ENCODE measurements at regions not wholly inside any gene's neighbourhood (a gene's known extent, or its start where the extent isn't known, plus 50 kb on each side); places are given as distances from the start of the nearest gene placed in this dataset.
"Not testable (repeated sequence)": the region's sequence is repeated elsewhere in the genome, so short reads cannot be mapped to it uniquely, and the experiment has no call there.

- no peak for DNase-seq (ENCODE audit: low spot score in 2 of 2)
Measured at GRCh38 chr13:68574053-68574452, 1343.9 kb upstream of the PCDH9 start.

DNA sequence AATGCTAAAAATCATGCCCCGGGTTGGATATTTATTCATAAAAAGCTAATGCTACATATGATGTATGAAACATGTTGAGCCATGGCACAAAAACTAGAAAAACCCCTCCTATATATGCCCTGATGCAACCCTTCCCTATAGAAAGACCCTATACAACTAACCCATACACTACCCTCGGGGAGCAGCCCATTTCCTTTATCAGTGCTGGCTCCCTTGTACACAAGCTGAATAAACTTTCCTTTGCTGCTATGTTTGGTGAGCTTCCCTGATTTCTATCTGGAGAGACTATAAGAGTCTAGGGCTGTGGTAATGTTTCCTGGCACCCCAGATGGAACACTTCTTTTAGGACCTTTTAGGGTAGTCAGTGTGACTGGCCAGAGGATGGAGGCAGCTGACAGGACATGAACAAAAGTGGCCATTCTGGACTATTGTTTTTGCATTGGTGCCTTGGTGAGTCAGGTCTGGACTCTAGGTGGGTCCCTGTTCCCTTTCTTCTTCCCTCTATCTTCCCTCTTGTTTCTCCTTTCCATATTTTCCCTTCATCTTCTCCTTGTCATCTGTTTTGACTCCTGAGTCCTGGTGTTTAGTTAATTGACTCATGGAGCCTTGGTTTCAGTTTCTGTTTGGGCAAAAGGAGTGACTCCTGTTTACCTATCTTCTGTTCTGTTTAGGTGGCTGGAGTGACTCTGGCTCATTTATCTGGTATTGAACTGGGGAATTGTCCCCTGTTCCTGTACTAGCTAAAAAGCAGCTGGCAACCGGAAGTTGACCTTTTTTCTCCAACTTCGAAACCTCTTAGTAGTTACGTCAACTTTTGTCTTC lies 1321.8 kb upstream of the PCDH9 start:
- no peak for DNase-seq (ENCODE audit: low spot score in 2 of 2)
- in situ Hi-C loops (cut with MboI; ENCODE audit: low sequenced_read_pairs), result no loop called here

More at GRCh38 chr13:68574053-68574452, 1343.9 kb upstream of the PCDH9 start:
- no peaks in the 10 kb centered on the region for H3K27me3 ChIP-seq (ENCODE audit: low read depth)
- no peaks in the 10 kb centered on the region for H3K9me3 ChIP-seq
- in situ Hi-C loops (cut with MboI; ENCODE audit: low sequenced_read_pairs), result no loop called here
- no peak overlapping the region for H3K4me3 ChIP-seq
- H3K36me3 ChIP-seq (replicated peaks), result no peaks in the 10 kb centered on the region
- peaks cover 2% of the 10 kb centered on the region for H3K4me1 ChIP-seq

GRCh38 chr13:68550330-68550729 lies 1320.2 kb upstream of the PCDH9 start:
- Histone ChIP-seq H3K27me3 (ENCODE audit: low read depth) (no peaks in the 10 kb centered on the region), H3K9me3 (no peaks in the 10 kb centered on the region), H3K4me1 (no peaks in the 10 kb centered on the region), H3K4me3 (no peak overlapping the region), H3K36me3 (replicated peaks) (no peaks in the 10 kb centered on the region)
- no peak for DNase-seq (ENCODE audit: low spot score in 2 of 2)
- in situ Hi-C loops (cut with MboI; ENCODE audit: low sequenced_read_pairs), result no loop called here

More for the DNA sequence above, 1321.8 kb upstream of the PCDH9 start:
- no peaks in the 10 kb centered on the region for H3K36me3 ChIP-seq (replicated peaks)
- no peaks in the 10 kb centered on the region for H3K4me1 ChIP-seq
- no peaks in the 10 kb centered on the region for H3K9me3 ChIP-seq
- H3K4me3 ChIP-seq, result no peak overlapping the region
- no peaks in the 10 kb centered on the region for H3K27me3 ChIP-seq (ENCODE audit: low read depth)

DNA sequence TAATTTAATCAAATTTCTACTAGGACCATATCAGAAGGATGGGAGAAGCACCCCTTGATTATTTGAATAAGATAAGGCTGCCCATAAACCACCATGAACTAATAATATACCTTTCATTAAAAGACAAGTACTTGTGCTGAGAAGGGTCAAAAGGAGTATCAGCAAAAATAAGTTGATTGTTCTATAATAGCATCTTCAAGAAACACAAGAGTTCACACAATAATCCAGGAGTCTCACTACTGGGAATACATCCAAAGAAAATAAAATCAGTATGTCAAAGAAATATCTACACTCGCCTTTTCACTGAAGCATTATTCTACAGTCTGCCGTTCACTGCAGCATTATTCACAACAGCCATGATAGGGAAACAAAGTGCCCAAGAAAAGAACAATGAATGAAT lies 1310.1 kb upstream of the PCDH9 start:
- in situ Hi-C loops (cut with MboI; ENCODE audit: low sequenced_read_pairs), result no loop called here
- Histone ChIP-seq H3K36me3 (replicated peaks) (no peaks in the 10 kb centered on the region), H3K4me1 (peaks cover 7% of the 10 kb centered on the region; the same call in 1 of the 2 replicates)

DNA sequence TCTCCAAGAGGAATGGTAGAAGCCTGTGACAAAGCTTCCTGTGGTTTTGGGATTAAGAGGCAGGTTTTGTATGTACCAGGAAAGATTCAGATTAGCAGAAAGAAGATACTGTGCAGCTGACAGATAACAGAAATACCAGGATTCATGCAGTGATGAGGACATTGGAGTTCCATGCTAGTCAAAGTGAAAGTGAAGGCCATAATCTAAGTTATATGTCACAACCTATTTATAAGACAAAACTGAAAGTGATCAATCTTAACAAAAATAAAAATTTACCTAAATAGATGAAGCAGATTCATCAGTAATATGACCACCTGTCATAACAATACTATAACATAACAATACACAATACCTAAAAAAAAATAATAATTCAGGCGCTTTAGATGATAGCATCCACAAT lies 1305.2 kb upstream of the PCDH9 start:
- peaks cover 1% of the 10 kb centered on the region; the same call in 1 of the 2 replicates for H3K4me1 ChIP-seq
- no peak overlapping the region for H3K4me3 ChIP-seq
- in situ Hi-C loops (cut with MboI; ENCODE audit: low sequenced_read_pairs), result no loop called here
- no peak for DNase-seq (ENCODE audit: low spot score in 2 of 2)
- no peaks in the 10 kb centered on the region for H3K27me3 ChIP-seq (ENCODE audit: low read depth)
- H3K36me3 ChIP-seq (replicated peaks), result no peaks in the 10 kb centered on the region
- H3K9me3 ChIP-seq, result no peaks in the 10 kb centered on the region

More for the DNA sequence above, 1310.1 kb upstream of the PCDH9 start:
- no peaks in the 10 kb centered on the region for H3K27me3 ChIP-seq (ENCODE audit: low read depth)
- no peak for DNase-seq (ENCODE audit: low spot score in 2 of 2)
- no peak overlapping the region for H3K4me3 ChIP-seq
- H3K9me3 ChIP-seq, result no peaks in the 10 kb centered on the region

DNA sequence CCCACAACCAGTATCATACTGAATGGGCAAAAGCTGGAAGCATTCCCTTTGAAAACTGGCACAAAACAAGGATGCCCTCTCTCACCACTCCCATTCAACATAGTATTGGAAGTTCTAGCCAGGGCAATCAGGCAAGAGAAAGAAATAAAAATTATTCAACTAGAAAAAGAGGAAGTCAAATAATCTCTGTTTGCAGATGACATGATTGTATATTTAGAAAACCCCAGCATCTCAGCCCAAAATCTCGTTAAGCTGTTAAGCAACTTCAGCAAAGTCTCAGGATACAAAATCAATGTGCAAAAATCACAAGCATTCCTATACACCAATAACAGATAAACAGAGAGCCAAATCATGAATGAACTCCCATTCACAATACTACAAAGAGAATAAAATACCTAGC lies 1297.0 kb upstream of the PCDH9 start:
- H3K36me3 ChIP-seq (replicated peaks); H3K27me3 ChIP-seq (ENCODE audit: low read depth); in situ Hi-C loops (cut with MboI; ENCODE audit: low sequenced_read_pairs); DNase-seq (ENCODE audit: low spot score in 2 of 2); H3K9me3 ChIP-seq; H3K4me3 ChIP-seq; H3K4me1 ChIP-seq: not testable (repeated sequence)

DNA sequence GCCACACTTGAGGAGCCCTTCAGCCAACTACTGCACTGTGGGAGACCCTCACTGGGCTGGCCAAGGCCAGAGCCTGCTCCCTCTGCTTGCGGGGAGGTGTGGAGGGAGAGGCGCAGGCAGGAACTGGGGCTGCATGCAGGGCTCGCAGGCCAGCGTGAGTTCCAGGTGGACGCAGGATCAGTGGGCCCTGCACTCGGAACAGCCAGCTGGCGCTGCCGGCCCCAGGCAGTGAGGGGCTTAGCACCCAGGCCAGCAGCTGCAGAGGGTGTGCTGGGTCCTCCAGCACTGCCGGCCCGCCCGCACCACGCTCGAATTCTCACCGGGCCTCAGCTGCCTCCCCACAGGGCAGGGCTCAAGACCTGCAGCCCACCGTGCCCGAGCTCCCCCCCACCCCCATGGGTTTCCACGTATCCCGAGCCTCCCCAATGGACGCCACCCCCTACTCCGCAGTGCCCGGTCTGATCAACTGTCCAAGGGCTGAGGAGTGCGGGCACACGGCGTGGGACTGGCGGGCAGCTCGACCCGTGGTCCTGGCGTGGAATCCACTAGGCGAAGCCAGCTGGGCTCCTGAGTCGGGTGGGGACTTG lies 1293.8 kb upstream of the PCDH9 start:
- in situ Hi-C loops (cut with MboI; ENCODE audit: low sequenced_read_pairs), result no loop called here
- no peaks in the 10 kb centered on the region for H3K27me3 ChIP-seq (ENCODE audit: low read depth)
- DNase-seq (ENCODE audit: low spot score in 2 of 2), result no peak
- H3K4me3 ChIP-seq, result no peak overlapping the region
- H3K36me3 ChIP-seq (replicated peaks), result no peaks in the 10 kb centered on the region
- no peaks in the 10 kb centered on the region for H3K9me3 ChIP-seq
- no peaks in the 10 kb centered on the region for H3K4me1 ChIP-seq

- Histone ChIP-seq H3K27me3 (ENCODE audit: low read depth) (no peaks in the 10 kb centered on the region), H3K4me1 (no peaks in the 10 kb centered on the region), H3K9me3 (no peaks in the 10 kb centered on the region), H3K4me3 (no peak overlapping the region), H3K36me3 (replicated peaks) (no peaks in the 10 kb centered on the region)
- in situ Hi-C loops (cut with MboI; ENCODE audit: low sequenced_read_pairs), result no loop called here
- DNase-seq (ENCODE audit: low spot score in 2 of 2), result no peak
Measured at GRCh38 chr13:68522184-68522583, 1292.0 kb upstream of the PCDH9 start.

GRCh38 chr13:68509734-68510621 lies 1279.8 kb upstream of the PCDH9 start:
- Histone ChIP-seq H3K4me3 (no peak overlapping the region), H3K4me1 (no peaks in the 10 kb centered on the region), H3K9me3 (no peaks in the 10 kb centered on the region; the same call in 1 of the 2 replicates), H3K36me3 (replicated peaks) (no peaks in the 10 kb centered on the region), H3K27me3 (ENCODE audit: low read depth) (no peaks in the 10 kb centered on the region)
- no peak for DNase-seq (ENCODE audit: low spot score in 2 of 2)
- in situ Hi-C loops (cut with MboI; ENCODE audit: low sequenced_read_pairs), result no loop called here

- Histone ChIP-seq H3K36me3 (replicated peaks) (no peaks in the 10 kb centered on the region), H3K9me3 (no peaks in the 10 kb centered on the region; the same call in 1 of the 2 replicates), H3K27me3 (ENCODE audit: low read depth) (no peaks in the 10 kb centered on the region), H3K4me3 (no peak overlapping the region), H3K4me1 (no peaks in the 10 kb centered on the region)
- DNase-seq (ENCODE audit: low spot score in 2 of 2), result no peak
- in situ Hi-C loops (cut with MboI; ENCODE audit: low sequenced_read_pairs), result no loop called here
Measured at GRCh38 chr13:68506888-68507551, 1276.9 kb upstream of the PCDH9 start.

GRCh38 chr13:68490594-68490993 lies 1260.5 kb upstream of the PCDH9 start:
- Histone ChIP-seq H3K4me1 (no peaks in the 10 kb centered on the region), H3K27me3 (ENCODE audit: low read depth) (no peaks in the 10 kb centered on the region), H3K36me3 (replicated peaks) (no peaks in the 10 kb centered on the region), H3K4me3 (no peak overlapping the region), H3K9me3 (no peaks in the 10 kb centered on the region)
- in situ Hi-C loops (cut with MboI; ENCODE audit: low sequenced_read_pairs), result no loop called here
- DNase-seq (ENCODE audit: low spot score in 2 of 2), result no peak

- Histone ChIP-seq H3K9me3 (no peaks in the 10 kb centered on the region), H3K27me3 (ENCODE audit: low read depth) (no peaks in the 10 kb centered on the region), H3K4me1 (peaks cover 7% of the 10 kb centered on the region), H3K4me3 (no peak overlapping the region), H3K36me3 (replicated peaks) (no peaks in the 10 kb centered on the region)
- DNase-seq (ENCODE audit: low spot score in 2 of 2), result no peak
- in situ Hi-C loops (cut with MboI; ENCODE audit: low sequenced_read_pairs), result no loop called here
Measured at GRCh38 chr13:68481130-68481529, 1251.0 kb upstream of the PCDH9 start.

DNA sequence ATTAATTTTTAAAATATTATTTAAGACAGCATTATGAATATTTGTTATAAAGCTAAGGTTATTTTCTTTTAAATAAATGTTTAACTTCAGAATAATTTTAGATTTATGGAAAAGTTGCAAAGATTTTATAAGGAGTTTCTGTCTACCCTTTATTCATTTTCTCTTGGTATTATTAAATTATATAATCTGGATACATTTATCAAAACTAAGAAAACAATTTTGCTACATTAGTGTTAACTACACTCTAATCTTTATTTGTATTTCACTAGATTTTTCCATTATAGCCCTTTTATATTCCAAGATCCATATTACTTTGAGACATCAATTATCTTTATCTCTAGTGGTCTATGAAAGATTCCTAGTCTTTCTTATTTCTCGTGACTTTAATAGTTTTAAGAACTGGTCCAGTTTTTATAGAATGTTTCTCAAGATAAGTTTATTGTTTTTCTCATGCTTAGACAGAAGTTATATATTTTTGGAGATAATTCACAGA lies 1243.7 kb upstream of the PCDH9 start:
- DNase-seq (ENCODE audit: low spot score in 2 of 2), result no peak
- in situ Hi-C loops (cut with MboI; ENCODE audit: low sequenced_read_pairs), result no loop called here

More for the DNA sequence above, 1243.7 kb upstream of the PCDH9 start:
- Histone ChIP-seq H3K36me3 (replicated peaks) (no peaks in the 10 kb centered on the region), H3K27me3 (ENCODE audit: low read depth) (no peaks in the 10 kb centered on the region), H3K4me1 (no peaks in the 10 kb centered on the region; the same call in 1 of the 2 replicates), H3K9me3 (no peaks in the 10 kb centered on the region), H3K4me3 (no peak overlapping the region)

All from HAP-1 (cell line).